GM23338 (cell line): ENCODE measurements at regions not wholly inside any gene's neighbourhood (a gene's known extent, or its start where the extent isn't known, plus 50 kb on each side); places are given as distances from the start of the nearest gene placed in this dataset.

Source experiments
- CREB1 ChIP-seq: fragments of 250-450 bp; sonication (Bioruptor Pico); IDR thresholded peaks from 2 replicates; pipeline ENCODE4 v1.5.0; 2020; ENCODE audit warnings: low read depth, mild to moderate bottlenecking, moderate library complexity
- CTCF ChIP-seq, 2 experiments: fragments of 200-600 bp in 1 of 2; sonication (generic) in 1 of 2; conservative IDR thresholded peaks; 2 replicates each; pipeline versions ENCODE4 v1.5.1 to v1.6.1; 2016 to 2017; ENCODE audit warnings: antibody characterized with exemption in 2 of 2, low read depth in 2 of 2, mild to moderate bottlenecking in 2 of 2, moderate library complexity in 1 of 2
- ETS1 ChIP-seq: IDR thresholded peaks from 2 replicates; pipeline ENCODE4 v1.6.1; 2016; ENCODE audit warnings: antibody characterized with exemption
- EZH2 ChIP-seq: fragments of 200-600 bp; sonication (generic); IDR thresholded peaks from one replicate; pipeline ENCODE4 v1.8.0; 2017; ENCODE audit warnings: antibody characterized with exemption, mild to moderate bottlenecking, low read depth; ENCODE audit not compliant: unreplicated experiment
- JUNB ChIP-seq: IDR thresholded peaks from one replicate; pipeline ENCODE4 v1.6.1; 2016; ENCODE audit warnings: antibody characterized with exemption; ENCODE audit not compliant: unreplicated experiment
- POLR2AphosphoS5 ChIP-seq: IDR thresholded peaks from 2 replicates; pipeline ENCODE4 v1.6.1; 2016; ENCODE audit warnings: antibody characterized with exemption, low read depth
- REST ChIP-seq: IDR thresholded peaks from one replicate; pipeline ENCODE4 v1.6.1; 2018; ENCODE audit warnings: antibody characterized with exemption; ENCODE audit not compliant: unreplicated experiment
- ZNF114 ChIP-seq: fragments of 250-450 bp; sonication (Bioruptor Pico); IDR thresholded peaks from 2 replicates; pipeline ENCODE4 v1.5.0; 2020; ENCODE audit warnings: mild to moderate bottlenecking, moderate library complexity
- ZNF462 ChIP-seq: fragments of 250-450 bp; sonication (Bioruptor Pico); IDR thresholded peaks from 2 replicates; pipeline ENCODE4 v1.5.0; 2020; ENCODE audit warnings: mild to moderate bottlenecking, moderate library complexity

- no peak for TF ChIP-seq EZH2
- TF ChIP-seq CTCF (conservative IDR thresholded peaks at IDR 0.05; ENCODE audit: low read depth in 2 of 2) = no peak
- TF ChIP-seq CREB1 (CRISPR knock-in tag) = no peak
- TF ChIP-seq POLR2AphosphoS5 = no peak
- no peak for TF ChIP-seq ZNF114
- TF ChIP-seq ETS1 = no peak
- no peak for TF ChIP-seq REST
- no peak for TF ChIP-seq JUNB
- TF ChIP-seq ZNF462 (CRISPR knock-in tag) = no peak
Measured at GRCh38 chr6:25224242-25224641, 54.9 kb upstream of the CARMIL1 start.
